Dendritic cell treated with granulocyte-macrophage colony-stimulating factor and Interleukin-4, amounts not matched to agents 40 ng/mL and 50 ng/mL, for 4 days (primary cell): ENCODE measurements at regions not wholly inside any gene's neighbourhood (a gene's known extent, or its start where the extent isn't known, plus 50 kb on each side); places are given as distances from the start of the nearest gene placed in this dataset.

ENCODE experiments used
- H3K27ac Mint-ChIP-seq: one replicate; pipeline ENCODE4 v1.8.0; 2022; ENCODE audit warnings: mild to moderate bottlenecking, mixed read lengths
- H3K27me3 Mint-ChIP-seq: one replicate; pipeline ENCODE4 v1.8.0; 2022; ENCODE audit warnings: mild to moderate bottlenecking, mixed read lengths
- H3K36me3 Mint-ChIP-seq: one replicate; pipeline ENCODE4 v1.8.0; 2022; ENCODE audit warnings: low read depth, mixed read lengths
- H3K4me1 Mint-ChIP-seq: one replicate; pipeline ENCODE4 v1.8.0; 2022; ENCODE audit warnings: low read depth, mixed read lengths
- H3K4me3 Mint-ChIP-seq: one replicate; pipeline ENCODE4 v1.8.0; 2022; ENCODE audit warnings: mild to moderate bottlenecking, moderate library complexity, mixed read lengths
- H3K9me3 Mint-ChIP-seq: one replicate; pipeline ENCODE4 v1.8.0; 2022; ENCODE audit warnings: mixed read lengths
- intact Hi-C: fragments of 100-400 bp; cut with micrococcal nuclease; formaldehyde crosslinking; loops from one replicate; pipeline ENCODE4 v1.15.0; 2022

DNA sequence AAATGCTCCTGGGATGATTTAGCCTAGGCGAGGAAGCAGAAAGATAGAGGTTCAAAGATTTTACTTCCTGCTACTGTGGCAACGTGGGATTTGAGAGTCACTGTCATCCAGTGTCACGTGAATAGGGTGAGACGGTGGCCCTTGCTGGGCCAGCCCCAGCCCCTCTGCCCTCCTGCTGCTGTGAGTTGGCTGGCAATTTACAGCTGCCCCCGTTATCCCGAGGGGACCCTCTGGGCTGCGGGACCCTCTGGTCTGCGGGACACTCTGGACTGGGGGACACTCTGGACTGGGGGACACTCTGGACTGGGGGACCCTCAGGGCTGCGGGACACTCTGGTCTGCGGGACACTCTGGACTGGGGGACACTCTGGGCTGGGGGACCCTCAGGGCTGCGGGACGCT, 765.4 kb downstream of the TRIML1 start:
- H3K4me1 Mint-ChIP-seq: no peaks in the 10 kb centered on the region
- H3K36me3 Mint-ChIP-seq: no peaks in the 10 kb centered on the region
- H3K4me3 Mint-ChIP-seq: no peak overlapping the region
- intact Hi-C loops: no loop called here
- no peak overlapping the region for H3K27ac Mint-ChIP-seq
- H3K27me3 Mint-ChIP-seq: no peaks in the 10 kb centered on the region
- H3K9me3 Mint-ChIP-seq: peaks cover 11% of the 10 kb centered on the region

DNA sequence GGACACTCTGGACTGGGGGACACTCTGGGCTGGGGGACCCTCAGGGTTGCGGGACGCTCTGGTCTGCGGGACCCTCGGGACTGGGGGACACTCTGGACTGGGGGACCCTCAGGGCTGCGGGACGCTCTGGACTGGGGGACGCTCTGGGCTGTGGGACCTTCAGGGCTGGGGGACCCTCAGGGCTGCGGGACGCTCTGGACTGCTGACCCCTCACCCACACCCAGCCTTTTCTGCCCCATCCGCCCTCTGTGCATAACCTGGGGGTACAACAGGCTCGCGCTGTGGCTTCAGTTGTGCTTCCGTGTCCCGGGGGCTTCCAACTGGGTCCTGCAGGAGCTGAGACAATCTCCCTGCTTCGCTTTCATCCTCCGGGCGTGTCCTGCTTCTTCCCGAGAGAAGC, 766.0 kb downstream of the TRIML1 start:
- Mint-ChIP-seq H3K27me3 (no peaks in the 10 kb centered on the region), H3K9me3 (peaks cover 11% of the 10 kb centered on the region), H3K4me1 (no peaks in the 10 kb centered on the region), H3K36me3 (no peaks in the 10 kb centered on the region), H3K4me3 (no peak overlapping the region), H3K27ac (no peak overlapping the region)
- intact Hi-C loops: no loop called here

DNA sequence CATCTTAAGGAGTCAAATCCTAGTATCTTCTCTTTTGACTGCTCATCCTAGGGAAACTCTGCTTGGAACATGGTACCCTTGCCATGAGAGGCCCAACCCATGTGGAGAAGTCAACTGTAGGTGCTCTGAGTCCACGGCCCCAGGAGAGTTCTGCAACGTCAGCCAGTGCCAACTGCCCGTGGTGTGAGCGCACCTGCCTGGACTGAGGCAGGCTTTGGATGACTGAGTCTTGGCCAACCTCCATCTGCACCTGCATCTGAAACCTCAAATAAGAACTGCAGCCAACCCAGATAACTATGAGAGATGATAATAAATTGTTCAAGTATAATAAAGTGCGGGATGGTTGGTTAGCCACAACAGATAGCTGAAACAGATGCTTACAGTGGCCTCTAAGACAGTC, 772.0 kb downstream of the TRIML1 start:
- intact Hi-C loops: no loop called here
- no peaks in the 10 kb centered on the region for H3K4me1 Mint-ChIP-seq
- no peaks in the 10 kb centered on the region for H3K36me3 Mint-ChIP-seq
- no peak overlapping the region for H3K4me3 Mint-ChIP-seq
- peaks cover 16% of the 10 kb centered on the region for H3K9me3 Mint-ChIP-seq
- H3K27ac Mint-ChIP-seq: no peak overlapping the region
- H3K27me3 Mint-ChIP-seq: no peaks in the 10 kb centered on the region

DNA sequence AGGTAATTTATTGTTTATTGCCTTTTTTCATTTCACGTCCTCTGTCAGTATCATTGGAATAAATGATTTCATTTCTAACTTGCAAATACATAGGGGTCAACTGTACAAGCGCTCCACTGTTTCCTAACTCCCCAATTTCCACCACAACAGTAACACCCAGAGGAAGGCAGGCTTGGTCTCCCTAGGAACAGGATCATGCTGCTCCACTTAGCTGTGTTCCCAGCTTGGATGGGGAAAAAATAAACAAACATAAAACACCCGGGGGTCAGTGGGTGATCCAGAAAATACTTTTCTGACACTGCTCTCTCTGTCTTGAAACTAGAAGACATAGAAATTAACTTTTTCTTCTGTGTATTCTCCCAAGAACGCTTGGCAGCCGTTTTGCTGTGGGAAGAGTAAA, 772.5 kb downstream of the TRIML1 start:
- H3K27ac Mint-ChIP-seq: no peak overlapping the region
- no peaks in the 10 kb centered on the region for H3K27me3 Mint-ChIP-seq
- H3K9me3 Mint-ChIP-seq: peaks cover 16% of the 10 kb centered on the region
- intact Hi-C loops: no loop called here
- no peaks in the 10 kb centered on the region for H3K4me1 Mint-ChIP-seq
- no peaks in the 10 kb centered on the region for H3K36me3 Mint-ChIP-seq
- H3K4me3 Mint-ChIP-seq: no peak overlapping the region

DNA sequence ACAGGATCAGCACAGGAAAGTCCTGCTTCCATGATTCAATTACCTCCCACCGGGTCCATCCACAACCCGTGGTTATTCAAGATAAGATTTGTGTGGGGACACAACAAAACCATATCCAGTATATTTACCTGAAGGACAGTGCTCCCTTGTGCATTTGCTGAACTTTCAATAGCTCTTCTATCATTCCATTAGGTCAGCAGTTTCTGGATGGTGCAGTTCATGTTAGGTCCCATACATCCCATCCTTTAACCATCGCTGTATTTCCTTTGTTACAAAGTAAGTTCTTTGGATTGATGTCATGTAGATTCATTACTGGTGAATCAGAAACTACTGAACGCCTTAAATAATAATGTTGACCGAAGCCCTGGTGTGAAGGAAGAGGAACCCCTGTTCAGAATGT, 775.9 kb downstream of the TRIML1 start:
- Mint-ChIP-seq H3K4me1 (no peaks in the 10 kb centered on the region), H3K9me3 (peaks cover 34% of the 10 kb centered on the region), H3K27ac (no peak overlapping the region), H3K27me3 (no peaks in the 10 kb centered on the region), H3K4me3 (no peak overlapping the region), H3K36me3 (no peaks in the 10 kb centered on the region)
- intact Hi-C loops: no loop called here

DNA sequence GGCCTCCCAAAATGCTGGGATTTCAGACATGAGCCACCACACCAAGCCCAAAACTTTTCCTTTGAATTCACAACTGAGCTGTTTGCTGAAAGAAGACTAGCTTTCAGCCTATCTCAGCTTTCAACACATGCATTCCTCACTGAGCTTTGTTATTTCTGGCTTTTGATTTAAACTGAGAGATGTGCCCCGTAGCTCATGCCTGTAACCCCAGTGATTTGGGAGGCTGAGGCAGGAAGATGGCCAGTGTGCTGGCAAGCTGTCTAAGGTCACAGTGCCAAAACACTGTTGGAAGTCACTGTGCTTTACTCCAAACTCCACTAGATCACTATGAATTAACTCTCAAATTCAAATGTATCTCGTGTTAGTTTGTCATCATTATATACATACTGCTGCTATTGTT, 779.5 kb downstream of the TRIML1 start:
- Mint-ChIP-seq H3K4me3 (no peak overlapping the region), H3K4me1 (no peaks in the 10 kb centered on the region), H3K9me3 (peaks cover 46% of the 10 kb centered on the region), H3K27ac (no peak overlapping the region), H3K27me3 (no peaks in the 10 kb centered on the region), H3K36me3 (no peaks in the 10 kb centered on the region)
- intact Hi-C loops: no loop called here

DNA sequence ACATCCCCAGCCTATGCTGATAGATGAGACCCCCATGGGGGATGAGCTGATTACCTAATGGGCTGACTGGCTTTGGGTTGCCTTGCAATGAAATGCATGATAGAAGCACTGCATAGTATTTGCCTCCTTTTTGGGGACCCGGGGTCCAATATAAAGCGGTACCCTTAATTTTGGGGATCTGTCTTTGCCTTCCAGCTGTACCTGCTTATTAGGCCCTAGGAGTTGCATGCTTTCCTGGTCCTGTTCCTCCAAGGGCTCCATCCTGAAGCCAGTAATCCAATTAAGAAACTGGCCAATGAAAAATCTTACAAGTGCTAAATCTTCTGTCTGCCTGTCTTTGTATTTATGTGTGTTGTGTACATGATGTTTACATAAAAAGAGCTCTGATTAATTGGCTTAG, 791.6 kb downstream of the TRIML1 start:
- intact Hi-C loops: no loop called here
- Mint-ChIP-seq H3K36me3 (no peaks in the 10 kb centered on the region), H3K4me3 (no peak overlapping the region), H3K27me3 (no peaks in the 10 kb centered on the region), H3K9me3 (peaks cover 22% of the 10 kb centered on the region), H3K27ac (no peak overlapping the region), H3K4me1 (no peaks in the 10 kb centered on the region)

DNA sequence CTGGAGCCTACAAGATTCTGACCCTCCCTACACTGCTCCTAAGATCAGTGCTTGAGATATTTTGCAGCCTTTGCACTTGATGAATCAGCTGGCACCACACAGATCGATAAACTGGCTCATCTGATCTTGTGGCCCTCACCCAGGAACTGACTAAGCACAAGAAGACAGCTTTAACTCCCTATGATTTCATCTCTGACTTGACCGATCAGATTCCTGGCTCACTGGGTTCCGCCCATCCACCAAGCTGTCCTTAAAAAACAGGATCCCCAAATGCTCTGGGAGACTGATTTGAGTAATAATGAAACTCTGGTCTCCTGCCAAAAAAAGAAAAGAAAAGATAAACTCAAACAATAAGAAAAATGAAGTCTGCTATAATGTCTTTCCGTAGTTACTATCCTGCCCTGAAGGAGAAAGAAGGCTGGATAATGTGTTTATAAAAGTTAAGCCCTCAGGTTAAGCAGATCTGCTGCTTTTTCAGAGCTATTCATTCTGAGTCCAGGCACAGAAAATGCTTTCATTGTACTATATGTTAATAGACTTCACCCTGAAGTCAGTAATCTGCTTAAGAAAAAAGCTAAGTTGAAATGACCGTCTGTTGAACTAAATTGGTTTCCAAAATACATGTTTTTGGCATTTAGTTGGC, 795.2 kb downstream of the TRIML1 start:
- intact Hi-C loops: no loop called here
- H3K4me3 Mint-ChIP-seq: no peak overlapping the region
- no peaks in the 10 kb centered on the region for H3K36me3 Mint-ChIP-seq
- no peaks in the 10 kb centered on the region for H3K27me3 Mint-ChIP-seq
- no peak overlapping the region for H3K27ac Mint-ChIP-seq
- no peaks in the 10 kb centered on the region for H3K4me1 Mint-ChIP-seq
- H3K9me3 Mint-ChIP-seq: peaks cover 22% of the 10 kb centered on the region

DNA sequence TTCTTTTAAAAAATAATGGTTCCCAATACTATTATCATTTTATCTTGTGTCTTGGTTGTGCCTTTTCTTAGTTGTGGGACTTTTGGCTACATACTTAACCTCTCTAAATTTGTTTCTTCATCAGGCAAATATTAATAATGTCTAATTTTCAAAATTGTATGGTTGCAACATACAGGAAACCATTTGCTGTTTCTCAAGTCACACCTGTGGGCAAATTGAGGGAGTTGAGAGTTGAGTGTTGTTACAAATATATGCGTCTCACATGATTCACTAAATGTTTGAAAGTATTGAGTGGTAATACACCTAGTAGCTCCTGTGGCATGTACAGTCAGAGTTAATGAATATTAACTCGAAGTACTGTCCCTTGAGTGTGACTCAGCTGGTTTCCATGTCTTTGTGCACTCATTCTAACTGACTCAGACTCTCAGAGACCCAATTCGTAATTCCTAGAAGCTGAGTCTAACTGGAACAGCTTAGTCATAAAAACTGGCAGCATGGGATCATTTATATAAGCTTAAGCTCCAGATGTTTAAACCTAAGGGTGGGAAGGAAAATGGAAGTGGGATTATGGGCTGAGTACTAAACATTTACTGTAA, 802.4 kb downstream of the TRIML1 start:
- Mint-ChIP-seq H3K9me3 (peaks cover 5% of the 10 kb centered on the region), H3K4me3 (no peak overlapping the region), H3K27ac (no peak overlapping the region), H3K4me1 (no peaks in the 10 kb centered on the region), H3K27me3 (no peaks in the 10 kb centered on the region), H3K36me3 (no peaks in the 10 kb centered on the region)
- intact Hi-C loops: no loop called here

DNA sequence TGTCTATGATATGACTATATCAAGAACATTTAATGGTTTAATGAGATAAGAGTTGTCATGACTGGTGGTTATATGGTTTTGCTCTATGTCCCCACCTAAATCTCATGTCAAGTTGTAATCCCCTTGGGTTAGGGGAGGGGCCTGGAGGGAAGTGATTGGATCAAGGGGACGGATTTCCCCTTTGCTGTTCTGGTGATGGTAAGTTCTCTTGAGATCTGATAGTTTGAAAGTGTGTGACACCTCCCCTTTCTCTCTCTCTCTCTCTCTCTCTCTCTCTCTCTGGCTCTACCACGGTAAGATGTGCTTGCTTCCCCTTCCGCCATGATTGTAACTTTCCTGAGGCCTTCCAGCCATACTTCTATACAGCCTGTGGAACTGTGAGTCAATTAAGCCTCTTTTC, 803.4 kb downstream of the TRIML1 start:
- Mint-ChIP-seq H3K4me1 (no peaks in the 10 kb centered on the region), H3K9me3 (peaks cover 5% of the 10 kb centered on the region), H3K4me3 (no peak overlapping the region), H3K27me3 (no peaks in the 10 kb centered on the region), H3K27ac (no peak overlapping the region), H3K36me3 (no peaks in the 10 kb centered on the region)
- intact Hi-C loops: no loop called here

DNA sequence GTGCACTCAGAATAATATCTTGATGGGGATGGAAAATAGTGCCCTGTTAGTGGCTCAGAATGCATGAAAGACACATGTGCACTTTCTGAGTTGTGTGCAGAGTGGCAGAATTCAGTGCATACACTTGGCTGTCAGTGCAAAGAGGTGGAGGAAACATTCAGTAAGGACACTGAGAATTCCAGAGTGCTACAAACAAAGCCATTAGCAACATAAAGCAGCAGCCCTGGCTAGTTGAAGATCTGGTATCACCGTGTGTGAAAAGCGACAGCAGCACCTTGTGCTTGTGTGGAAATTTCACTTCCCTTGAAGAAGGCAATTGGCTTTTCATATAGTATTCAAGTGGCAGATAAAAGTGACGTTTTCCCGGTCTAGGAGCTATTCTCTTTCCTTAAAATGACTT, 810.4 kb downstream of the TRIML1 start:
- Mint-ChIP-seq H3K27ac (no peak overlapping the region), H3K36me3 (no peaks in the 10 kb centered on the region), H3K9me3 (peaks cover 11% of the 10 kb centered on the region), H3K4me3 (no peak overlapping the region), H3K4me1 (no peaks in the 10 kb centered on the region), H3K27me3 (no peaks in the 10 kb centered on the region)
- intact Hi-C loops: no loop called here

DNA sequence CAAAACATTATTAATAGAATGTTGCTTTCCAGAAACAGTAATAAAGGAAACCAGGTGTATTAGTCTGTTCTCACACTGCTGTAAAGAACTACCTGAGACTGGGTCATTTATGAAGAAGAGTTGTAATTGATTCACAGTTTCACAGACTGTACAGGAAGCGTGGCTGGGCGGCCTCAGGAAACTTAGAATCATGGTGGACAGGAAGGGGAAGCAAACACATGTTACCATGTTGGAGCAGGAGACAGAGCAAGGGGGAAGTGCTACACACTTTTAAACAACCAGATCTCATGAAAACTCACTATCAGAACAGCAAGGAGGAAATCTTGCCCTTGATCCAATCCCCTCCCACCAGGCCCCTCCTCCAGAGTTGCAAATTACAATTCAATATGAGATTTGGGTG, 815.8 kb downstream of the TRIML1 start:
- no peak overlapping the region for H3K4me3 Mint-ChIP-seq
- H3K36me3 Mint-ChIP-seq: no peaks in the 10 kb centered on the region
- peaks cover 17% of the 10 kb centered on the region for H3K9me3 Mint-ChIP-seq
- H3K4me1 Mint-ChIP-seq: no peaks in the 10 kb centered on the region
- H3K27ac Mint-ChIP-seq: no peak overlapping the region
- H3K27me3 Mint-ChIP-seq: no peaks in the 10 kb centered on the region
- intact Hi-C loops: no loop called here

DNA sequence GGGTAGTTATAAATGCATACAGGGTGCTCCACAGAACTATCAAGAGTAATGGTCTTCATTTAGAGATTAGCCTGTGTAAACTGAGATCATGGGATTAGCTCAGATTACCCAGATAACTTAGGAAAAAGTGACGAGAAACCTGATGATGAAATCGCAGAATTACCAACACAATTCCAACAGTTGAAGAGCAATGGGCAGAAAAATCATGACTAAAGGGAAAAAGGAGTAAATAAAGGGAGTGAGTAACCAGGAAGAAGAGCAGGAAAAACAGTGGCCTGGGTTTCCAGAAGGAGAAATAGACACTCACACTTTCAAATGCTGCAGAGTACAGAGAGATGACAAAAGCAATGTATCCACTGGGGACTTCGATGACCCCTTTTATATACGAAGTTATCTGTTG, 817.3 kb downstream of the TRIML1 start:
- Mint-ChIP-seq H3K36me3 (no peaks in the 10 kb centered on the region), H3K27ac (no peak overlapping the region), H3K4me1 (no peaks in the 10 kb centered on the region), H3K4me3 (no peak overlapping the region), H3K27me3 (no peaks in the 10 kb centered on the region), H3K9me3 (peaks cover 17% of the 10 kb centered on the region)
- intact Hi-C loops: no loop called here

DNA sequence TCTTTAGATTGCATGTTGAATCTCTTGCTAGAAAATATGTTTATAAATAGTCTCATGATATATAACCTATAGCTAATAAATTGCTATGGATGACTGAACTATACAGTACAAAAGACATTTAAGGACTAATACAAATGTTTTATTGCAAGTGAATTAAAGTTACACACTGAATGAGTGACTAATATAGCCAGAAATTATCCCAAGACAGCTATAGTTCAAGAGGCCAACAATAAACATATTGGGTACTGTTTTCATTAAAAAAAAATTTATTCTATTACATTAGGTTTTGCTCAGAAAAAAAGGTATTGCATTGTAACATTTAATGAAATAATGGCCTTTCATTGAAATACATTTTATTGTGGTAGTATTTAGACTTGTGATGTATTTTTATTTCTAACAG, 819.1 kb downstream of the TRIML1 start:
- Mint-ChIP-seq H3K36me3 (no peaks in the 10 kb centered on the region), H3K27ac (no peak overlapping the region), H3K9me3 (peaks cover 17% of the 10 kb centered on the region), H3K27me3 (no peaks in the 10 kb centered on the region), H3K4me3 (no peak overlapping the region), H3K4me1 (no peaks in the 10 kb centered on the region)
- intact Hi-C loops: no loop called here

DNA sequence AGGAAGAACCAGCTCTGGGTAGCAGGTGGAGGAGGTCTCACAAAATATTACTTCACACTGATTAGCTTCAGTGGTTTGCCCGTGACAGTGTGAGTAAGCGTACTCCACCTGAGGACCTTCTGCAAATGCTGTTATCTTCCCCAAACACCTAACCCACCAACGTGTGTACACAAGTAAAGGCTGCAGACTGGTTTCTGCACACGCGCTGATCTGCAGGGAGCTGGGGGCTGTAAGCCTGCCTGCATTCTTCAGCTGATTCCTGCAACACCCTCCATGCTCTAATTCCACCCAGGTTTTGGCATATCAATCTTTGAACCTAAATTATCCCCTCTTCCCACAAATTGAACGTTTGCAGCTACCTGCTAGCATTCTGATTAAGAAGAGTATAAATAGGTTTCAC, 820.2 kb downstream of the TRIML1 start:
- Mint-ChIP-seq H3K27me3 (no peaks in the 10 kb centered on the region), H3K4me1 (no peaks in the 10 kb centered on the region), H3K4me3 (no peak overlapping the region), H3K27ac (no peak overlapping the region), H3K9me3 (peaks cover 17% of the 10 kb centered on the region), H3K36me3 (no peaks in the 10 kb centered on the region)
- intact Hi-C loops: no loop called here
